GM19397 (cell line): ENCODE measurements at regions not wholly inside any gene's neighbourhood (a gene's known extent, or its start where the extent isn't known, plus 50 kb on each side); places are given as distances from the start of the nearest gene placed in this dataset.

Experiments used
- ATAC-seq: cut with Tn5 transposase; IDR thresholded peaks from one replicate; pipeline ENCODE4 v1.9.1; 2021; ENCODE audit warnings: mild to moderate bottlenecking, moderate library complexity; ENCODE audit not compliant: unreplicated experiment

DNA sequence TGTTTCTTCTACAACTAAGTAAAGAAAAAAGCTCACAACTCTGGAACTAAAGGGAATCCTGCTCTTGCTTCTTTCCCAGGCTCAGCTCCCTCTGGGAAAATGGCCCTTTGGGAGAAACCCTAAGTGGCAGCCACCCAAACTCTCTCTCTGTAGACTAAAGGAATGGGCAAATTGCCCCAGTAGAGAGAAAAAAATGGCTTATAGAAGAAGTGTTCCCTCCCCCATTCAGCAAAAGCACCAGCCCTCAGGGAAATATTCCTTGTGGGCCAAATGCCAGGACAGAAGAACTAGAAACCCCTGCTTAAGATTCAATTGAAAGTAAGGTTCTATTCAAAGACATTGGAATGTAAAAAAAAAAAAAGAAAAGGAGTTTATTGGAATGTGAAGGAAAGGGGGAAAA is 603.7 kb upstream of the ALCAM start:
- ATAC-seq, result no peak

- ATAC-seq, result no peak
Observed at GRCh38 chr3:104764496-104764895, 602.2 kb upstream of the ALCAM start.

DNA sequence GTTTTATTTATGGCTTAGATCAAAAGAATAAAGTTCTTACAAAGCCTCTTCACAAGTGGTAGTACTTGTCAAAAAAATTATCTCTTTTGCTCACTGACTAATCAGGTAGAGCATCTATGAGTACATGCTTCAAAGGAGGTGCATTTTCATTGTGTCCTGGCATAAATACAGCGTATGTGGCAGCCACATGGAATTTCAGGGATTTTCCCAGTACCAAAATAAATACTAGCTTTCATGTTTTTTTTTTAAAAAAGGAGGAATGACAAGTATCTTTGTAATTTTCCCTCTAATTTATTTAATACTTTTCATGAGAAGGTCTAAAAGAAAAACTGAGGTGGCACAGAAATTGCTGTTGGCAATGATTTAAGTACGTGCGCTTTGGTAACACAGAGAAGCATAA is 597.8 kb upstream of the ALCAM start:
- ATAC-seq, result no peak

DNA sequence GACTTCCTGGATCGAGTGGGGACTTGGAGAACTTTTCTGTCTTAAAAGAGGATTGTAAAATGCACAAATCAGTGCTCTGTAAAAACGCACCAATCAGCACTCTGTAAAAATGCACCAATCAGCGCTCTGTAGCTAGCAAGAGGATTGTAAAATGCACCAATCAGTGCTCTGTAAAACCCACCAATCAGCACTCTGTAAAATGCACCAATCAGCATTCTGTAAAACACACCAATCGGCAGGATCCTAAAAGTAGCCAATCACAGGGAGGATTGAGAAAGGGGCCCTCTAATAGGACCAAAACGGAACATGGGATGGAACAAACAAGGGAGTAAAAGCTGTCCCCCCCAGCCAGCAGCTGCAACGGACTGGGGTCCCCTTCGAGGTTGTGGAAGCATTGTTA is 587.4 kb upstream of the ALCAM start:
- no peak for ATAC-seq

DNA sequence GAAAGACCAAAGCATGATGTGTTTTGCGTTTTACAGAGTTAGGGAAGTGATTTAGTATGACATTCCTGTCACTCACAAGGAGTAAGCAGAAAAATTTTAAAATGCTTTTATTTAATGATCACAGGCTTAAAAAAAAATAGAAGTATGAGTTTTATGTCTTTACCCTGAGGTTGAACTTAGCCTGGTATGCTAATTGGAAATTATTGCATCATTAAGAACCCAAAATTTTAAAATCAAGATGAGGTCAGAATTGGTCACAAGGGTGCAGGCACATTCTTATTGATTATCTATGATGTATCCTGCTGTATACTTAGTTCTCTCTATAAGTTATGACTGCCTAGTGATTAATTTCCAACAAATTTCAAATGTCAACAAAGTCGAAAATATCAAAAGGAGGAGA is 585.6 kb upstream of the ALCAM start:
- no peak for ATAC-seq

GRCh38 chr3:104785947-104786346 is 580.8 kb upstream of the ALCAM start:
- ATAC-seq, result no peak

- ATAC-seq, result no peak
Observed at GRCh38 chr3:104787306-104787705, 579.4 kb upstream of the ALCAM start.

- no peak for ATAC-seq
Observed at GRCh38 chr3:104788807-104789206, 577.9 kb upstream of the ALCAM start.

GRCh38 chr3:104791331-104791730 is 575.4 kb upstream of the ALCAM start:
- no peak for ATAC-seq

- ATAC-seq, result no peak
Observed at GRCh38 chr3:104796556-104796955, 570.2 kb upstream of the ALCAM start.

DNA sequence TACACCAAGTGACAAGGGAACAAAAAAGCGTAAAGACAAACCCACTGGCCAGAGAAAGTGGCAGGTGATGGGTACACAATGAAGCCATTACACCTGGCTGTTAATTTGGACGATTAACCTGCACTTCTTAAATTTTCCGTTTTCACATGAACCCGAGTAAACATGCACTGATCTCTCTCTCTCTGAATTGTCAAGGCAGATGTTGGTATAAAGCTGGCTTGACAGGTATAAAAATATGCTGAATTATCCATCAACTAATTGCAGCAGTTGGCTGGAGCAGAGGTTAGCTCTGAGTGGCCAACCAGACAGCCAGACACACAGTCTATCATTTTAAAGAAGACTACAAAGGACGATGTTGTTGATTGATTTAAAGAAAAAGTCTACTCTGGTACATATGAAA is 561.7 kb upstream of the ALCAM start:
- no peak for ATAC-seq

DNA sequence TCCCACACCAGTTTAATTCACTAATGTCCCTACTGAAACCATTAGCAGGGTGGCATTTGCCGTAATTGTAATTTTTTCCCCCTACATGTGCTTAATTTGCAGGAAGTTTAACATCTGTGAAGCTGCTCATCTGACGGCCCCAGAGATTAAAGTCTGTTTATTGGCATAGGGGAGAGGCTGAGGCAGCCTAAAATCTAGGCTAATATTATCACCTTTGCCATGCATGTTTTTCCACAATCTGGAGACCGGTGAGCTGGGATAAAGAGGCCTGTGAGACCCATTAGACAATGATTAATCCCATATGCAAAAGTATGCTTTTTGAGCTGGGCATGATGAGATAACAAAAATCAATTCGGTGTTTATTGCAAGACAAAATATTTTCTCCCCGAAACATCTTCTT is 561.2 kb upstream of the ALCAM start:
- ATAC-seq, result no peak

- ATAC-seq, result no peak
Observed at GRCh38 chr3:104810896-104811295, 555.8 kb upstream of the ALCAM start.

DNA sequence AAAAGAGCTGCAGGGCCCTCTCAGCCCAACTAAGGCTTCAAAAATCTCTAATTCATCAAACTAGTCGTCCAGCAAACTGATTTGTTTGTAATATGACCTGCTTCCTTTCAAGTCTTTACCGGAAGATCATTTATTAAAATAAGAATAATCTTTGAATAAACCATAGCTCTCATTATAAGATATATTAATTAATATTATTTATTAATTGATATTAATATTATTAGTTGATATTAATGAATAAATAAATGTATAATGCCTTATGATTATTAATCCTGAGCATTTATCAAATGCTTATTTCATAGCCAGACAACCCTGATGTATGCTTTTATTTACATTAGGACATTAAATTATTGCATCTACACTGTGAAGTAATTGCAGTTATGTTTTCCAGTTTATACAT is 550.7 kb upstream of the ALCAM start:
- ATAC-seq, result no peak

DNA sequence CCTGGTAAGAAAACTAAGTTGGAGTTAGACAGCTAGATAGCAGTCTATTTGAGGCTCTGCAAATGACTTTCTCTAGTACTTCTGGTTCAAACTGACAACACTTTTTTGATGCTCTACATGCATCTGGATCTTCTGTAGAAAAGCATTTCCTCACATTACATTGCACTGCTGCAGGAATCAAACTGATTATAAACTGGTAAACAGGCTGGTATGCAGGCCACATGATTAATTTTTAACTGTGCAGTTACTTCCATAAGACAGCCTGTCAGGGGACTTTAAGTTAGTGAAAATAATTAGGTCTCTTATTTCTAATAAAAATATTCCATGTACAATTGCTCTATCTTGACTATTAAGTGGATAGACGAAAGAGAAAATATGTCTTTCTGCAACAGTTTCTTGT is 550.0 kb upstream of the ALCAM start:
- ATAC-seq, result no peak

- no peak for ATAC-seq
Observed at GRCh38 chr3:104819333-104819732, 547.4 kb upstream of the ALCAM start.

DNA sequence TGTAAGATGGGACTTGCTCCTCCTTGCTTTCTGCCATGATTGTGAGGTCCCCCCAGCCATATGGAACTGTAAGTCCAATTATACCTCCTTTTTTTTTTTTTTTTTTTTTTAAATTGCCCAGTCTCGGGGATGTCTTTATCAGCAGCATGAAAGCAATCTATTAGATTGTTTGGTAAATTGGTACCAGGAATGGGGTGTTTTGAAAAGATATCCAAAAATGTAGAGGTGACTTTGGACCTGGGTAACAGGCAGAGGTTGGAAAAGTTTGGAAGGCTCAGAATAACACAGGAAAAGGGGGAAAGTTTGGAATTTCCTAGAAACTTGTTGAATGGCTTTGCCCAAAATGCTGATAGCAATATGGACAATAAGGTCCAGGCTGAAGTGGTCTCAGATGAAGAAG is 545.8 kb upstream of the ALCAM start:
- no peak for ATAC-seq

- no peak for ATAC-seq
Observed at GRCh38 chr3:104825116-104825515, 541.6 kb upstream of the ALCAM start.

- no peak for ATAC-seq
Observed at GRCh38 chr3:104831071-104831470, 535.6 kb upstream of the ALCAM start.

DNA sequence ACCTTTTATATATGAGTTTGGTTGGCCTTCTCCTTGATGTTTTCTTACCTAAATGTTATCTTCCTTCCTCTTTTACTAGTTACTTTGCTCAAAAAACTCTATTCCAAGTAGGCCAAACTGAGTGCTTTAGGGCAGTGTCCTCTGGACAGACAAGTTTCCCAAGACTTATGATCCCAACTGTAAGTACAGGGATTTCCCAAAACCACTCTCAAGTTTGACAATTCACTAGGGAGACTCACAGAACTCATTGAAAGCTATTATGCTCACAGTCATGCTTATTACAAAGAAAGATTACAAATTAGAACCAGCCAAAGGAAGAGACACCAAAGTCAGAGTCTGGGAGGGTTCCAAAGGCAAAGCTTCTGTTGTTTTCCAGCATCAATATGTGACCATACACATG is 534.2 kb upstream of the ALCAM start:
- ATAC-seq, result no peak

- ATAC-seq, result no peak
Observed at GRCh38 chr3:104835376-104835775, 531.3 kb upstream of the ALCAM start.

GRCh38 chr3:104846270-104846669 is 520.4 kb upstream of the ALCAM start:
- ATAC-seq, result no peak

GRCh38 chr3:104849070-104849469 is 517.6 kb upstream of the ALCAM start:
- ATAC-seq, result no peak

- ATAC-seq, result no peak
Observed at GRCh38 chr3:104854468-104854867, 512.2 kb upstream of the ALCAM start.
